Left lung (tissue), 4 donors: ENCODE measurements at regions not wholly inside any gene's neighbourhood (a gene's known extent, or its start where the extent isn't known, plus 50 kb on each side); places are given as distances from the start of the nearest gene placed in this dataset.

Experiments
- ATAC-seq: fragments of 200-7000 bp; cut with Tn5 transposase; one replicate; pipeline ENCODE4 v1.9.1; 2020; ENCODE audit warnings: moderate library complexity
- DNase-seq, 4 donors: peaks; one replicate each; pipeline ENCODE4 v3.0.0-alpha.2; 2013 to 2020
- H3K27ac ChIP-seq, 2 donors: fragments of 200-600 bp; sonication (generic) in 1 of 2; one replicate each; pipeline versions ENCODE4 v1.5.0 to v1.8.0; 2020 to 2021
- H3K27me3 ChIP-seq, 2 donors: fragments of 200-600 bp; sonication (generic) in 1 of 2; one replicate each; pipeline versions ENCODE4 v1.5.0 to v1.8.0; 2020 to 2021
- H3K36me3 ChIP-seq, 2 donors: fragments of 200-600 bp; sonication (generic) in 1 of 2; one replicate each; pipeline versions ENCODE4 v1.5.0 to v1.8.0; 2020 to 2021
- H3K4me1 ChIP-seq, 2 donors: fragments of 200-600 bp; one replicate each; pipeline ENCODE4 v1.8.0; 2021
- H3K4me3 ChIP-seq, 2 donors: fragments of 200-600 bp; sonication (generic) in 1 of 2; one replicate each; pipeline versions ENCODE4 v1.5.0 to v1.8.0; 2020 to 2021; ENCODE audit warnings: mild to moderate bottlenecking in 1 of 2
- H3K9me3 ChIP-seq, 2 donors: fragments of 200-600 bp; sonication (generic) in 1 of 2; one replicate each; pipeline versions ENCODE4 v1.5.0 to v1.8.0; 2020 to 2021
- intact Hi-C, 2 donors: fragments of 100-400 bp; cut with DNase I; formaldehyde crosslinking; loops; one replicate each; pipeline versions ENCODE4 v1.11.2 to v1.14.2; 2022
- TF ChIP-seq, protein P1 (sequence below), 2 donors: fragments of 200-600 bp; sonication (generic) in 1 of 2; IDR thresholded peaks; one replicate each; pipeline versions ENCODE4 v1.5.0 to v1.8.0; 2021; ENCODE audit warnings: antibody characterized with exemption in 2 of 2
- donor health status: DM: no; HTN: yes; CAD: no.
- donor health status: DM: no; HTN: no; CAD: no.

GRCh38 chr6:165748390-165748789 lies 85.3 kb upstream of the PDE10A start:
- ATAC-seq, result no peak
- Histone ChIP-seq H3K4me3 (no peak overlapping the region), H3K27ac (no peak overlapping the region), H3K4me1 (no peaks in the 10 kb centered on the region), H3K27me3 (no peaks in the 10 kb centered on the region), H3K36me3 (no peaks in the 10 kb centered on the region), H3K9me3 (no peaks in the 10 kb centered on the region)
- TF ChIP-seq, protein P1, sequence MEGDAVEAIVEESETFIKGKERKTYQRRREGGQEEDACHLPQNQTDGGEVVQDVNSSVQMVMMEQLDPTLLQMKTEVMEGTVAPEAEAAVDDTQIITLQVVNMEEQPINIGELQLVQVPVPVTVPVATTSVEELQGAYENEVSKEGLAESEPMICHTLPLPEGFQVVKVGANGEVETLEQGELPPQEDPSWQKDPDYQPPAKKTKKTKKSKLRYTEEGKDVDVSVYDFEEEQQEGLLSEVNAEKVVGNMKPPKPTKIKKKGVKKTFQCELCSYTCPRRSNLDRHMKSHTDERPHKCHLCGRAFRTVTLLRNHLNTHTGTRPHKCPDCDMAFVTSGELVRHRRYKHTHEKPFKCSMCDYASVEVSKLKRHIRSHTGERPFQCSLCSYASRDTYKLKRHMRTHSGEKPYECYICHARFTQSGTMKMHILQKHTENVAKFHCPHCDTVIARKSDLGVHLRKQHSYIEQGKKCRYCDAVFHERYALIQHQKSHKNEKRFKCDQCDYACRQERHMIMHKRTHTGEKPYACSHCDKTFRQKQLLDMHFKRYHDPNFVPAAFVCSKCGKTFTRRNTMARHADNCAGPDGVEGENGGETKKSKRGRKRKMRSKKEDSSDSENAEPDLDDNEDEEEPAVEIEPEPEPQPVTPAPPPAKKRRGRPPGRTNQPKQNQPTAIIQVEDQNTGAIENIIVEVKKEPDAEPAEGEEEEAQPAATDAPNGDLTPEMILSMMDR (IDR thresholded peaks at IDR 0.05), result no peak
- intact Hi-C loops, result no loop called here
- no peak for DNase-seq

DNA sequence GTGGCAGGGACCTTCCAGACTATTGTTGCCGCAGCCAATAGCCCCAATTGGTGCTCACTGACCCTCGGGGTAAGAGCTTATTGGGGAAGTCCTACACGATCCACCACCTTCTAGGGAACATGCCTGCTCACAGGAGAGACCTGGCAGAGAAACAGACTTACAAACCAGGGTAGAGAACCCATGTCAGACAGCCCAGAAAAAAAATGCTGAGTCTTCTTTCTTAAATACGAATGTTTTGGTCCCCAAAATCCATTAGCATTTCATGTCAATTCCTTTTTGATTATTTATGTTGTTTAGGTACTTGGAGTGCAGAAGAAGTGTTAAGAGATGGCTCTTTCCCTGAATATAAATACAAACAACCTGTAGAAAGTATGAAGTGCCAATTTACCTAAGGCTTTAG lies 84.9 kb upstream of the PDE10A start:
- DNase-seq, result no peak
- H3K27me3 ChIP-seq, result no peaks in the 10 kb centered on the region
- intact Hi-C loops, result no loop called here

DNA sequence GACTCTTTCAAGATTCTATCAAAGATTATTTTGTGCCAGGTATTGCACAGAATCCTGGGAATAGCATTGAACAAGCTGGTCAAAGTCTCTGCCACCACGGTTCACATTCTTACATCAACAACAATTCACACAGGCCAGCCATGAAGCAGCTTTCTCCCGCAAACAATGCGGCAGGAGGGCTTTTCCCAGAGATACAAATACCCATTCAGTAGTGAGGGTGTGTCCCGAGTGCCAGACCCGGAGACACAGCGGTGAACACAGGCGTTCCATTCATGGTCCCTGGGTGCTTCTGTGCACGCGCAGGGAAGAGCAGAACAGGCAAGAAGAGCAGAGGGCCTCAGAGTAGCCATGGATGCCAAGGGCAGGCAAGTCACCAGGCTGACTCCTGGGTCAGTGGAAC lies 83.3 kb upstream of the PDE10A start:
- intact Hi-C loops, result no loop called here
- H3K9me3 ChIP-seq, result no peaks in the 10 kb centered on the region
- DNase-seq (no peak), ATAC-seq (no peak)
- TF ChIP-seq, protein P1 (IDR thresholded peaks at IDR 0.05), result no peak
- no peaks in the 10 kb centered on the region for H3K36me3 ChIP-seq
- no peak overlapping the region for H3K27ac ChIP-seq
- no peaks in the 10 kb centered on the region for H3K4me1 ChIP-seq
- H3K27me3 ChIP-seq, result no peaks in the 10 kb centered on the region
- H3K4me3 ChIP-seq, result no peak overlapping the region

More for the DNA sequence above, 84.9 kb upstream of the PDE10A start:
- TF ChIP-seq, protein P1 (IDR thresholded peaks at IDR 0.05), result no peak
- Histone ChIP-seq H3K4me1 (no peaks in the 10 kb centered on the region), H3K4me3 (no peak overlapping the region), H3K9me3 (no peaks in the 10 kb centered on the region), H3K36me3 (no peaks in the 10 kb centered on the region), H3K27ac (no peak overlapping the region)
- ATAC-seq, result no peak

GRCh38 chr6:165745492-165745891 lies 82.5 kb upstream of the PDE10A start:
- no peak overlapping the region for H3K27ac ChIP-seq
- DNase-seq (no peak), ATAC-seq (no peak)
- H3K4me1 ChIP-seq, result no peaks in the 10 kb centered on the region
- no peak overlapping the region for H3K4me3 ChIP-seq
- no peaks in the 10 kb centered on the region for H3K9me3 ChIP-seq
- intact Hi-C loops, result no loop called here
- TF ChIP-seq, protein P1 (IDR thresholded peaks at IDR 0.05), result no peak
- no peaks in the 10 kb centered on the region for H3K36me3 ChIP-seq
- no peaks in the 10 kb centered on the region for H3K27me3 ChIP-seq

- no peaks in the 10 kb centered on the region for H3K4me1 ChIP-seq
- no peaks in the 10 kb centered on the region for H3K27me3 ChIP-seq
- no peaks in the 10 kb centered on the region for H3K36me3 ChIP-seq
- intact Hi-C loops, result no loop called here
- ATAC-seq (no peak), DNase-seq (no peak)
- TF ChIP-seq, protein P1 (IDR thresholded peaks at IDR 0.05), result no peak
- H3K27ac ChIP-seq, result no peak overlapping the region
- H3K4me3 ChIP-seq, result no peak overlapping the region
- no peaks in the 10 kb centered on the region for H3K9me3 ChIP-seq
Measured at GRCh38 chr6:165744555-165745228, 81.7 kb upstream of the PDE10A start.
